HG02678 (cell line): ENCODE measurements at regions not wholly inside any gene's neighbourhood (a gene's known extent, or its start where the extent isn't known, plus 50 kb on each side); places are given as distances from the start of the nearest gene placed in this dataset.

ENCODE experiments used
- ATAC-seq: cut with Tn5 transposase; IDR thresholded peaks from one replicate; pipeline ENCODE4 v1.9.1; 2021; ENCODE audit warnings: mild to moderate bottlenecking, moderate library complexity; ENCODE audit not compliant: unreplicated experiment

DNA sequence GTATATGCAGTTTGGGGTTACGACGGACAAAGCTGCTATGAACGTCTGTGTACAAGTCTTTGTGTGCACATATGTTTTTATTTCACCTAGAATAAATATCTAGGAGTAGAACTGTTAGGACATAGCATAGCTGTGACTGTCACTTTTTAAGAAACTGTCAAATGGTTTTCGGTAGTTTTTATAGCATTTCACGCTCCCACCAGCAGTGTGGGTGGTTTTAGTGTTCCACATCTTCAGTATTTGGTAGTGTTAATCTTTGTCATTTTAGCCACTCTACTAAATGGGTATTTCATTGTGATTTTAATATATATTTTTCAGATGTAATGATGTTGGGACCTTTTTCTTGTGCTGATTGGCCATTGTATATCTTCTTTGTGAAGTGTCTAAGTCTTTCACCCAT lies 109.1 kb upstream of the BCAT1 start:
- no peak for ATAC-seq

DNA sequence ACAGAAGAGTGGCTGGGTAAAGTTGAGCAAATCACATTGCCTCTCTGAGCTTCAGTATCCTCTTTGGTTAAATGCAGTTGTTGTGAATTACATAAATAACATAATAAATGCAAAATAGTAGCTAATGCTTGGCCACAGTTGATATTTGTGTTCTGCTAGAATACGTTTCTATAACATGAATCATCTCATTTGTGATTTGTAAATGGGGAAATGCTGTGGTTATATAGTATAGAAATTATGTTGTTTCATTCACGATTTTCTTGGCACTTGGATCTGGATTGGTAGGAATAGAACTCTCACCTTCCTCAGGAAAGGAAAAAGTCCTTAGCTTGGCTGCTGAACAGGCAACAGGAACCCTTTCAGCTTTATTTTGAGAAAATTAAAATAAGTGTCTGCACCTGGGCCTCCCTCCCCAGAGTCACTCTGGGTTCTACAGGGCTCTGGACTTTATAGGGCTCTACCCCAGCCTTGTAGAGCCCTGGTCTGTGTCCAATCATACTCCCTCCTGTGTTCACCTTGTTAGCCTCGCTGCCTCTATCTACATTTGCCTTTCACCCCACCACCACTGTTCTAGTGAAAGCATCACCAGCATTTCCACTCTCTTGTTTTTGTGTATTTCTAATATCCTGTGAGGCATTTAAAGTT lies 107.7 kb upstream of the BCAT1 start:
- peak; percentile 19 for ATAC-seq

DNA sequence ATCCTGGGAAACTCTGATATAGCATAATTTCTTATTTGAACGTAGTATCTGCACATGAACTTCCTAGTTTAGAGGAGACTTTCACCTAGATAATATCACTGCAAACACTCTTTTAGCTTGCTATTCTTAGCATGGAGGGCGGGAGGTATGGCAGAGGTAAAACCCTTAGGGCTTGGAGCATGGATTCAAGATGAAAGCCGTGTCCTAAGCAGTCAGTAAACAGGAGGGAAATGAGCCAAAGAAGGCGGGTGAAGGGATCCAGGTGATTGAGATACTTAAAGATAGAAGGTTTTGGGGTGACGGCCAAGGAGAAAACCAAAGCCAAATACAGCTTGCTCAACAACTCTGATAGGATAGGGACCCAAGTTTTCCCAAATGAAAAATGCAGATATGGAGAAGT lies 107.1 kb upstream of the BCAT1 start:
- no peak for ATAC-seq

DNA sequence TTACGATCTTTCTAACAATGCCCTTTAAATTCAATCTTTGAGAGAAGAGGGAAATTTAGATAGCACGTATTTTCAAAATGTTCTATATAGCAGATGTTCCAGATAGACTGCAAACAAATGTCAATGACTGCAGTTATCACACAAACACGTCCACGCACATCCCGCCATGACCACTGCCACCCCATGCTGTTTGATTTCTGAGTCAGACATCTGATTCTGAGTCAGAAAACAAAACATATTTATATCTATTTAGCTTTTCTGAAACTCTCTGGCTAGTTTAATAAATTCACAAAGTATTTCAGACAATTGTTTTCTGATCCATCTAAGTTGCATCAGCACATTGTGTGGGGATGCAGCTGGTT lies 105.9 kb upstream of the BCAT1 start:
- no peak for ATAC-seq

DNA sequence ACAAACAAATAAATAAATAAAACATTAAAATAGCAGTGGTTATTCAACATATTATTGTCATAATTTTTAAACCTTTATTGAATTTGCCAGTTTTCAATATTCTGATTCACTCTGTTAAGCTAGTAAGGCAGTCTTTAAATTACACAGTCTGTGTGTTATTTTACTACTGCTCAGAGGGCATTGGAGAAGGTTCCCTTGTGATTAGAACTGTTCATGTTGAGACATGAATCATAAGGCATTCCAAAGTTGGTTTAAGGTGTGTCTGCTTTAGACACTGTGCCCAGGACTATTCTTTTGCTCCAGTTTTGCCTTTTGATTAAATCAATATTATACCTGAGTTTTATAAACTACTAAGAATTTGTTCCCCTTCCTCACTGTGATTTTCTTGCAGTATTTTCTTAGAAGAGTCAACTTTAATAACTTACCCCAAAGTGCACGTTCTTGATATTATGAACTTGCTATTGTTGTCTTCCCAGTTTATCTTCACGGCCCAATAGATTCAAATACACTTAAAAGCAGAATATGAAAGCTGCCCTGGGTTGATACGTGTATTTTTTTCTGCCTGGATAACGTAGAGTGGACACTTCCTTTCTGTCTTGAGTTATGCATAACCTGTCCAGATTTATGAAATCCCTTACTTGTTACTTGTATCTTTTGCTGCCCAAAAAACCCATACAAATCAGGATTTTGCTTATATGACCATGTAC lies 105.3 kb upstream of the BCAT1 start:
- no peak for ATAC-seq

DNA sequence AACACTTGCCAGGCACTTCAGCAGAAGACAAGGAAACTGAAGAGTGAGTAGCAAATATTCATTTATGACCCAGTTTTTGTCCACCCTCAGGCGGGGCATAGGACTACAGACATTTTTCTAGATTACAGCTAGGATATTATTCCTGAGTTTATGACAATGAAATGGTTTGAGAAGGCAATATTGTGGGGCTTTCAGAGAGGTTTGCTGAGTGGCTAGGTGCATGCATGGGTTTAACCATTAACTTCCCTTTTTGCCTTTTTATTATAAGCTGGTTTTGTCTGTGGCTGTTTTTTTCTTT lies 104.0 kb upstream of the BCAT1 start:
- ATAC-seq, result no peak

DNA sequence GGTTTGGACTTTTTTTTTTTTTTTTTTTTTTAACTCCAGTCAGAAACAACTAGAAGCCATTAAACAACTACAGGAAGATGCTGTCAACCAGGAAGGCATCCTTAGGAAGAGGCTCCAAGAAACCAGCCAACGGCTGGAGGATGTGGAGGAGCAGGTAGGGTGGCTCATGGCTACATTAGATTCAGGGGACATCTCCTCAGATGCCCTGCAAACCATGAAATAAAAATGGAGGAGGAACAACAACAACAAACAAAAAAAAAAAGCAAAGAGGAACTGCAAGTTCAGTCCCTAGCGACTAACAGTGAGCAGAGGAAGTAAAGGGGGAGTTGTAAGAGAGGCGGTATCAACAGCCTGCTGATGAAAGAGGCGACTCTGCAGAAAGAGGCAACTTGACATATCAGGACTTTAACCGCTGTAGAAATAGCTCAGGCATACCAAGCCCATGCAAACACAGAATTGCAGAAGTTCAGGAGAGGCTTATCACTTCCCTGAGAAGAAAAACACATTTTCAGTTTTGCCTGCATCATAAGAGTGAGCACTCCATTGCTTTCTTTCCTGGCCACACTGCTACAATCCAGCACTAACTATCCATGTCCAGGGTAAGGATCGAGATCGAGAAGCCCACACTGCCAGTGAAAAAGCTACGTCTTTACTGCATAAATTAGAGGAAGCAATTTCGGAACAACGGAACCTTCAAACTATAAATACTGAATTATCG lies 103.5 kb upstream of the BCAT1 start:
- peak; percentile 70 for ATAC-seq

DNA sequence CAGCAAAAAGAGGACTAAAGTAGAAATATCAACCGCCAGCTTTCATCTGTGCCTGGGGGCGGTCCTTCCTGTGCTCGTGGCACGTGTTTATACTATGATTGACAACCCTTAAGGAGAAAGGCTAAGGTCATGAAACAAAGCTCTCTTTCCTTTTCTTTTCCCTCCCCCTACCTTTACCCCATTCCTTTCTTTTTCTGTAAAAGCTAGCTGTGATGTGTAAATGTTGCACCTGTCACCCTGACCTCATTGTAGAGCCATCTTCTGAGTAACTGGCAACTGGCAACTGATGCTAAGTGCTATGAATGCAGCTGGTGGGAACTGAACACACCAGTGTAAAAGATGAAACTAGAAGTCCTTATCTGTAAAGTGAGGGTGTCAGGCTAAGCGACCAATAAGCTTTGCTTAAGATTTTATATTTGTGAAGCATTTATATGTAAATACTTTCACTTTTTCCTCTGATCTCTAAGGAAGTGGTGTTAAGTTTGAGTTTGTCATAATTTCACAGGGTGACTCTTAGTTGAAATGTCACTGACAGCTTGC lies 102.8 kb upstream of the BCAT1 start:
- ATAC-seq, result peak; percentile 55

DNA sequence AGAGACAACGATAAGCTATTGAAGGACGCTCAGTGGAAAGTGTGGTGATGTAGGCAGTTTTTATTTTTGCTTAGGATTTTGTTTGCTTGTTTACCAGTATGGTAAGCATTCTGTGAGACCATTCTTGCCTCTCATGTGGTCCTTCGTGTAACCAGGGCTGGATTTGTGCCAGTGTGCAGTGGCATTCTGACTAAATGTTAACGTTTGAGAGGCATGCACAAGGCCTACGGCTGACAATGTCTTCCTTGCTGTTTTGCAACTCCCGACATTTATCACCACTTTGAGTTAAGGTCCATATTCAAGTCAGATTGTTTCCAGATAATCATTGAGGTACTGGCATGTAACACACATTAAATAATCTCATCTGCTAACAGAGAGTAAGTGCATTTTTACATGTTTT lies 102.3 kb upstream of the BCAT1 start:
- no peak for ATAC-seq

DNA sequence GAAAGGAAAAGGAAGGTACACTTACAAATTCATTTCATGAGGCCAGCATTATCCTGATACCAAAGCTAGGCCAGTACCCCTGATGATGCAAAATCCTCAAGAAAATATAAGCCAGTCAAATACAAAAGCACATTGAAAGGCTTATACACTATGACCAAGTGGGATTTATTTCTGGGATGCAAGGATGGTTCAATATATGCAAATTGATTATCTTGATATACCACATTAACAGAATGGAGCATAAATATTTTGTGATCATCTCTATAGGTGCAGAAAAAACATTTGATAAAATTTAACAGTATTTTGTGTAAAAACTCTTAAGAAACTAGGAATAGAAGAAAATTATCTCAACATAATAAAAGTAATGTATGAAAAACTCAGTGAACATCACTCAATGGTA lies 97.0 kb upstream of the BCAT1 start:
- no peak for ATAC-seq

DNA sequence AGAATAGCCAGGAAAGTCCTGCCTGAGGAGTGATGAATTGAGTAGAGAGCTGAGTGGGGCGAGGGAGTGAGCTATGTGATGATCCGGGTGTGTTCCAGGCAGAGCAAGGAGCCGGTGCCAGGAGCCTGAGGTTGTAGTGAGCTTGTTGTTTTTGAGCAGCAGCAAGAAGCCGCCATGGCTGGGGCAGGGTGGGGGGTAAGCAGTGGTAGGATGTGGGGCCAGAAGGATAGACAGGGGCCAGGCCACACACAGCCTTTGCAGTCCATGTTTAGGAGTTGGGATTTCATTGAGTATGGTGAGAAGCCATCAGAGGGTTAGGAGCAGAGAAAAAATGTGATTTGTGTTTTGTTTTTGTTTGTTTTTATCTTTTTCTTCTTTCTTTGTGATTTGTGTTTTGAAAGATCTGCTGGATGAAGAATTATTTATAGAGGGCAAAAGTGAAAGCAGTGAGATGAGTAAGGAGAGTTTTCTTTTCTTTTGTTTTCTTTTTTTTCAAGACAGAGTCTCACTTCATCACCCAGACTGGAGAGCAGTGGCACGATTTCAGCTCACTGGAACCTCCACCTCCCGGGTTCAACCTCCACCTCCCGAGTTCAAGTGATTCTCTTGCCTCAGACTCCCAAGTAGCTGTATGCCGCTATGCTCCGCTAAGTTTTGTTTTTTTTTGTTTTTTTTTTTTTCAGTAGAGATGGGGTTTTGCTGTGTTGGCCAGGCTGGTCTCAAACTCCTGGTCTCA lies 92.3 kb upstream of the BCAT1 start:
- peak; percentile 69 for ATAC-seq

DNA sequence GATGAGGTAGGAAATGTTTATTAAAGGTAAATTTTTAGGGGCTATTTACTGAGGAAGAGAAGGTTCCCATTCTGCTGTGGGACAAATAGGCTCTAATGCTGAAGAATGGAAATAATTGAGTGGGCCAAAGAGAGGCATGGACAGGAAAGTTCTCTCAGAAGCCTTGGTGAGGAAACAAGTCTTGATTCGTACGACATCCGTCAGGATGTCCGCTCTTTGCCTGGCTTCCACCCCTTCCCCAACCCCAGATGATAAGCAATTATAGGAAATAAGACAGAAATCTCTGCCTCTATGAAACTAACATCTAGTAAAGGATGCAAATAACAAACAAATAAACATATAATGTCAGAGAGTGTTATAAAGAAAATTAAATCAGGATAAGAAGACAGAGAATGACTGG lies 91.7 kb upstream of the BCAT1 start:
- no peak for ATAC-seq

DNA sequence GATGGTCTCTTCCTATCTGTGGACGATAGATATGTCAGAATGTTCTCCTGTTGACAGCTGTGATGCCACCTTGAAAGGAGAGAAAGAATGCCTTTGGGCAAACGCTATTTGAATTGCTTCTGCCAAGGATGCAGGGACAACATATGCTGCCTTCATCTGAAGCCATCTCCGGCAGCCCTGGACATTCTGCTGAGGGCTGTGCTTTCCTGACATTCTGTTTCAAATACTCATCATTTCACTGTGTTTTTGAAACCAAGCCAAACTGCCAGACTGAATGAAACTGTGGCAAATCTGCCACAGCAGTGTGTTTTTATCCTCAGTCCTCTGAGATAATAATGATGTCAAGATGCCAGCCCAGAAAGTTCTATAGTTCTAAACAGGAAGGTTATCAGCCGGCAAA lies 85.8 kb upstream of the BCAT1 start:
- no peak for ATAC-seq

DNA sequence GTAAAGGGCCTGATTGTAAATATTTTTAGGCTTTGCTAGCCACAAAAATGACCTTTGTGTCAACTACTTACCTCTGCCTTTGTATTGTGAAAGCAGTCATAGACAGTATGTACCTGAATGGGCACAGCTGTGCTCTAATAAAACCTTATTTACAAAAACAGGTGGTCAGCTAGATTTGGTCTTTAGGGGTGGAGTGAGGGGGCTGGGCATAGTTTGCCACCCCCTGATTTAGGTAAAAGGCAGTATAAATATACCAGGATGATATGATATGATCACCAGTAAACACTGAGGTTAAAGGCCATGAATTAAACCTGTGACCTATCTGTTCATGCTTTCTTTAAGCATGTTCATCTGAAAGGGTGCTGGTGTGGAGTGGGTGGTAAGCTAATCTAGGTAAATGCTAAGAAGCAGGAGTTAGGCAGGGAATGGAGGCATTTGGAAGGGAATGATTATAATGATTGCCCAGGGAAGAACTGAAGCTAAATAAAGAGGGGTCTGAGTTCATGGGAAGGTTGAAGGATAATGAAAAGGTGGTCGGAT lies 77.1 kb upstream of the BCAT1 start:
- no peak for ATAC-seq

DNA sequence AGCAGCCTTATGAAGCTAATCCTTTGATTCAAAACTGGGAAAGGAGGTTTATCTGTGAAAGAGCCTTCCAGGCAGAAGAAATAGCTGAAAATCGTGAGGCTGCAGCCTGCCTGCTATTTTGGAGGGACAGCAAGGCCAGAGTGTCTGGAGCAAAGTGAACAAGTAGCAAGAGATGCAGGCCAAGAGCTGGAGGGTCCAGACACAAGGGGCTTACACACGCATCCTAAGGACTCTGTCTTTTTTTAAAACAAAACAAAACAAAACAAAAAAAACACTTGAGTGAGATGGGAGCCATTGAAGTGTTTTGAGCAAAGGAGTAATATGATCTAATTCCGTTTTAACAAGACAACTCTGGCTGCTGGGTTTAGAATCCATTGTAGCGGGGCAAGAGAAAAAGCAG lies 76.4 kb upstream of the BCAT1 start:
- no peak for ATAC-seq

DNA sequence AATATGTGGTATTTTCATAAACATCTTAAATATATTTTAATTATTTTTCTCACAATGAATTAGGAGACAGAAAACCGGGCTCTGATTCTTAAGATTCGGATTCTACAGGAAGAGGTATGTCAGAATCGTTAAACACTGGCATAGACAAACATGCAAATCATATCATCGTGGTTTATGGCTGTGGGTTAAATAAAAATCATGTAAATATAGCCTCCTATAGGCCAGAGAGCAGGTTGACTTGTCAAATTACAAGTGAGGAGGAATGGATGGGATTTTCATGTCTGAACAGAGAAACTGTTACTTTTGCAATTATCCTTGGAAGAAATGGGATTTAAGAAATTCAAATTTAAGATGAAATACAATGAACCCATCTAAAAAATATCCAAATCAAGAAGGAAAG lies 74.9 kb upstream of the BCAT1 start:
- ATAC-seq, result no peak

DNA sequence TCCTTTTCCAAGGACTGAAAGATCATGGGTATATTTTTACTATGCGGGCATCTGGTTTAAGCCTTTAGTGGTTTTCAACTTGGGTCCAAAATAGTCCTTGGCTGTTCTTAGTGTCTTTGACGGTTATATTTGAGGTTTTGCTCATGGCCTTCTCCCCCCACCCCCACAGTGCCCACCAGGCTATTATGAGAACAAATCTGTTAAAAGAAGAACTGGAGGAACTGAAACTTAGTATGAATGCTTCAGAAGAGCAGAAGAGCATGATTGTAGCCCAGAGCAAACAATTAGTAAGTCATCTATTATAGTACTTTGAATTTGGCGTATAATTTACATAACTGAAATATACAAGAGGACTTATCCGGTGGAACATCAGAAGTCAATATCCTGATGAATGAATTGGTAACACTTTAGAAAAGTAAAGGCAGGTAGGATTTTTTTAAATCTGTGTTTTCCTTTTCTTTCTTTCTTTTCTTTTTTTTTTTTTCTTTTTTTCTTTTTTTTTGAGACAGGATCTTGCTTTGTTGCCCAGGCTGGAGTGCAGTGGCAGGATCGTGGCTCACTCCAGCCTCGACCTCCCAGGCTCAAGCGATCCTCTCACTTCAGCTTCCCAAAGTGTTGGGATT lies 71.8 kb upstream of the BCAT1 start:
- ATAC-seq, result peak; percentile 89

DNA sequence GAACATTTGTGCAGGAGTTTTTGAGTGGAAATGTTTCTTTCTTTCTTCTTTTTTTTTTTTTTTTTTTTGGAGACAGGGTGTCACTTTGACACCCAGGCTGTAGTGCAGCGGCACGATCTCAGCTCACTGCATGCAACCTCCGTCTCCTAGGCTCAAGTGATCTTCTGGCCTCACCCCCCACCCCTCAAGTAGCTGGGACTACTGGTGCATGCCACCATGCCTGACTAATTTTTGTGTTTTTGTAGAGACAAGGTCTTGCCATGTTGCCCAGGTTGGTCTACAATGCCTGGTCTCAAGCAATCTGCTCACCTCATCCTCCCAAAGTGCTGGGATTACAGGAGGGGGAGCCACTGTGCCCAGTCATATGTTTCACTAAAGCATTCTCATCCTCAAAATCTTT lies 69.2 kb upstream of the BCAT1 start:
- no peak for ATAC-seq

DNA sequence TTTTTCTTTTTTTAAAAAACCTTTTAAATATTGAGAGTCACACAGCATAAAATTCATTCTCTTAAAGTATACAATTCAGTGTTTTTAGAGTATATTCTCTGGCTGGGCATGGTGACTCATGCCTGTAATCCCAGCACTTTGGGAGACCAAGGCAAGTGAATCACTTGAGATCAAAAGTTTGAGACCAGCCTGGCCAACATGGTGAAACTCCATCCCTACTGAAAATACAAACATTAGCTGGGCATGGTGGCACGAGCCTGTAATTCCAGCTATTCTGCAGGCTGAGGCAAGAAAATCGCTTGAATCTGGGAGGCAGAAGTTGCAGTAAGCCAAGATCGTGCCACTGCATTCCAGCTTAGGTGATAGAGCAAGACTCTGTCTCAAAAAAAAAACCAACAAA lies 68.4 kb upstream of the BCAT1 start:
- no peak for ATAC-seq

DNA sequence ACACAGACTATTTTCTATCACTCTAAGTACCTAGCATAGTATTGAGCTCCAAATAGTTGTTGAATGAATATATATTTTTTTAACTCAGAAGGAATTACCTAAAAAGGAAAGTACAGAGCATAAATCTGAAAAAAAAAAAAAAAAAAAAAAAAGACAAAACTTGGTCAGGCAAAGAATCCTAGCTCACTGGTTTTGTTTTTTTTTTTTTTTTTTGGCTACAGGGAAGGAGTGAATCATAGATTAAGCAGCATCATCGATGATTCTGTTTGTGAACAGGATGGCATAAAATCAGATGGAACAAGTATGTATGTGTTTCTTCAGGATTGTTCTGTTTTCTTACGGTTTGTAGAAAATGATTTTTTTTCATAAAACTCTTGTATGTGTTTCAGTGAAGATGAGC lies 66.1 kb upstream of the BCAT1 start:
- ATAC-seq, result no peak

DNA sequence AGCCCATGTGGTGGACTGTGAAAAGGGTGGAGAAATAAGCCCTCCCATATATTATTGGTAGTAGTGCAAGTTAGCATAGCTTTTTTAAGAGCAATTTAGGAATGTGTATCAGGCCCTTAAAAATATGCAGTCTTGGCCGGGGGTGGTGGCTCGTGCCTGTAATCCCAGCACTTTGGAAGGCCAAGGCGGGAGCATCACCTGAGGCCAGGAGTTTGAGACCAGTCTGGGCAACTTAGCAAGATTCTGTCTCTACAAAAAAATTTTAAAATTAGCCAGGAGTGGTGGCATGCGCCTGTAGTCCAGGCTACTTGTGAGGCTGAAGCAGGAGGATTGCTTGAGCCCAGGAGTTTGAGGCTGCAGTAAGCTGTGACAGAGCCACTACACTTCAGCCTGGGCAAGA lies 64.2 kb upstream of the BCAT1 start:
- no peak for ATAC-seq
